ENCODE measurements at regions not wholly inside any gene's neighbourhood (a gene's known extent, or its start where the extent isn't known, plus 50 kb on each side); places are given as distances from the start of the nearest gene placed in this dataset.

DNA sequence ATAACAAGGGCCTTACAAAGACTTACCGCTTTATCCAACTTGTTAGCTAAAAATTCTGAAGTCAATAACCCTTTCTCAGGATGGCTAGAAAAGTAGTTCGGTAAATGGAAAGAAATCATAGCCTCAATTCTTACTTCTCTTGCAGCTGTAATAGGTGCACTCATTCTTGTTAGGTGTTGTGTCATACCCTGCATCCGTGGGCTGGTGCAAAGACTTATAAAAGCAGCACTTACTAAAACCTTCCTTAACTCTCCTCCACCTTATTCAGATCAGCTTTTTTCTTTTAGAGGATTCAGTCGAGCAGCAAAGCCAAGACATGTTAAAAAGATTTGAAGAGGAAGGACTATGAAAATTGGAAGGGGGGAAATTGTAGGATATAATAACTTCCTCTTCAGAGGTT, 238.2 kb upstream of the DIO3 start:
- TF ChIP-seq, protein P1, sequence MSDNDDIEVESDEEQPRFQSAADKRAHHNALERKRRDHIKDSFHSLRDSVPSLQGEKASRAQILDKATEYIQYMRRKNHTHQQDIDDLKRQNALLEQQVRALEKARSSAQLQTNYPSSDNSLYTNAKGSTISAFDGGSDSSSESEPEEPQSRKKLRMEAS (IDR thresholded peaks at IDR 0.05; ENCODE audit: insufficient read depth, insufficient read length): no peak
- TF ChIP-seq, protein P2, sequence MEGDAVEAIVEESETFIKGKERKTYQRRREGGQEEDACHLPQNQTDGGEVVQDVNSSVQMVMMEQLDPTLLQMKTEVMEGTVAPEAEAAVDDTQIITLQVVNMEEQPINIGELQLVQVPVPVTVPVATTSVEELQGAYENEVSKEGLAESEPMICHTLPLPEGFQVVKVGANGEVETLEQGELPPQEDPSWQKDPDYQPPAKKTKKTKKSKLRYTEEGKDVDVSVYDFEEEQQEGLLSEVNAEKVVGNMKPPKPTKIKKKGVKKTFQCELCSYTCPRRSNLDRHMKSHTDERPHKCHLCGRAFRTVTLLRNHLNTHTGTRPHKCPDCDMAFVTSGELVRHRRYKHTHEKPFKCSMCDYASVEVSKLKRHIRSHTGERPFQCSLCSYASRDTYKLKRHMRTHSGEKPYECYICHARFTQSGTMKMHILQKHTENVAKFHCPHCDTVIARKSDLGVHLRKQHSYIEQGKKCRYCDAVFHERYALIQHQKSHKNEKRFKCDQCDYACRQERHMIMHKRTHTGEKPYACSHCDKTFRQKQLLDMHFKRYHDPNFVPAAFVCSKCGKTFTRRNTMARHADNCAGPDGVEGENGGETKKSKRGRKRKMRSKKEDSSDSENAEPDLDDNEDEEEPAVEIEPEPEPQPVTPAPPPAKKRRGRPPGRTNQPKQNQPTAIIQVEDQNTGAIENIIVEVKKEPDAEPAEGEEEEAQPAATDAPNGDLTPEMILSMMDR (IDR thresholded peaks at IDR 0.05; ENCODE audit: extremely low read depth in 1 of 2, insufficient read depth in 1 of 2, low read depth in 1 of 2, low read length in 2 of 2): no peak
- no peak for TF ChIP-seq EZH2 (IDR thresholded peaks at IDR 0.05; ENCODE audit: borderline replicate concordance, low read depth, low read length, severe bottlenecking)
- TF ChIP-seq FOS (IDR thresholded peaks at IDR 0.05; ENCODE audit: borderline replicate concordance, insufficient read depth, low read length): no peak
- no peak for TF ChIP-seq POLR2A (IDR thresholded peaks at IDR 0.05; ENCODE audit: low read depth, low read length)
- TF ChIP-seq POLR2AphosphoS5 (IDR thresholded peaks at IDR 0.05; ENCODE audit: insufficient read depth, low read depth, low read length): no peak

Data from endothelial cell of umbilical vein (primary cell).